ENCODE measurements at regions not wholly inside any gene's neighbourhood (a gene's known extent, or its start where the extent isn't known, plus 50 kb on each side); places are given as distances from the start of the nearest gene placed in this dataset.

DNA sequence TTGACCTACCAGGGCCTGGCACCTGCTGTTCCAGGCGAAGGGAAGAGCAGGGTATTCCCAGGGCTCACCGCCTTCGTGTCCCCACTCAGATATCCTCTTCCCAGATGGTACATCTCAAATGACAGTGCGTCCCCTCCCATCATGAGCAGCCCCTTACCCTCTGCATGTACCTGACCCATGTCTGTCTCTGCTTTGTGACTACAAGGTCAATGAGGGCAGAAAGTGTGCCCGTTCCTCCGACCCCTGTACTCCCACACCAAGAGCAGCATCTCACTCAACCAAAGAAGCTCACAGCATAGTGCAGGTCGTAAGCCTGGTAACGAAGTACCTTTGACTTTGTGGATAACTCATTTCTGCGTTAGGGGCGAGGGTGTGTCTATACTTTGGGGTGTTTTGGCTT lies 142.6 kb downstream of the KATNIP start:
- intact Hi-C loops (cut with micrococcal nuclease): no loop called here
- ChIA-PET POLR2A (no interaction called here), CTCF (interaction anchor here (0.8 to 0.9 kb wide), 3 partner anchors 11 to 378 kb away, joined by 3 to 4 read pairs (median 3); no protein-coding TSS in a partner anchor)
- no peaks in the 10 kb centered on the region for H3K9me3 Mint-ChIP-seq
- DNase-seq: no peak
- H3K4me3 Mint-ChIP-seq: no peak overlapping the region
- ATAC-seq: no peak
- no peaks in the 10 kb centered on the region for H3K4me1 Mint-ChIP-seq (ENCODE audit: low read depth)
- TF ChIP-seq, protein P1, sequence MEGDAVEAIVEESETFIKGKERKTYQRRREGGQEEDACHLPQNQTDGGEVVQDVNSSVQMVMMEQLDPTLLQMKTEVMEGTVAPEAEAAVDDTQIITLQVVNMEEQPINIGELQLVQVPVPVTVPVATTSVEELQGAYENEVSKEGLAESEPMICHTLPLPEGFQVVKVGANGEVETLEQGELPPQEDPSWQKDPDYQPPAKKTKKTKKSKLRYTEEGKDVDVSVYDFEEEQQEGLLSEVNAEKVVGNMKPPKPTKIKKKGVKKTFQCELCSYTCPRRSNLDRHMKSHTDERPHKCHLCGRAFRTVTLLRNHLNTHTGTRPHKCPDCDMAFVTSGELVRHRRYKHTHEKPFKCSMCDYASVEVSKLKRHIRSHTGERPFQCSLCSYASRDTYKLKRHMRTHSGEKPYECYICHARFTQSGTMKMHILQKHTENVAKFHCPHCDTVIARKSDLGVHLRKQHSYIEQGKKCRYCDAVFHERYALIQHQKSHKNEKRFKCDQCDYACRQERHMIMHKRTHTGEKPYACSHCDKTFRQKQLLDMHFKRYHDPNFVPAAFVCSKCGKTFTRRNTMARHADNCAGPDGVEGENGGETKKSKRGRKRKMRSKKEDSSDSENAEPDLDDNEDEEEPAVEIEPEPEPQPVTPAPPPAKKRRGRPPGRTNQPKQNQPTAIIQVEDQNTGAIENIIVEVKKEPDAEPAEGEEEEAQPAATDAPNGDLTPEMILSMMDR (IDR thresholded peaks at IDR 0.05): no peak
- H3K27me3 Mint-ChIP-seq: no peaks in the 10 kb centered on the region
- peaks cover 3% of the 10 kb centered on the region for H3K36me3 Mint-ChIP-seq (ENCODE audit: low read depth)
- no peak overlapping the region for H3K27ac Mint-ChIP-seq

DNA sequence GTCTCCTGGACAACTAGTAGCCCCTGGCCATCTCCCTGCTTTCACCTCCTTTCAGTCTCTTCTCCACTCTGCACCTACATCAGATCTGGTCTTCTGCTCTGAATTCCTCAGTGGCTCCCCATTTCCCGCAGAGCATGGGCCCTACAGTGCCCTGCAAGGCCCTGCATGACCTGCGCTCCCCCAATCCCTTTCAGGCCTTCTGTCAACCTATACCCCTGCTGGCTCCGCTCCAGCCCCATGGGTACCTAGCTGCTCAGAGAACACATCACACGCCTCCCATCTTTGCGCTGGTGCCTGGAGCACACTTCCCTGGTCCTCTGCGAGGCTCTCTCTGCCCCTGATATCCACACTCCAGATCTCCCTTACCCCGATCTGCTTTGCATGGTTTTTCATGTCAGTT lies 145.2 kb downstream of the KATNIP start:
- no peaks in the 10 kb centered on the region for H3K9me3 Mint-ChIP-seq

DNA sequence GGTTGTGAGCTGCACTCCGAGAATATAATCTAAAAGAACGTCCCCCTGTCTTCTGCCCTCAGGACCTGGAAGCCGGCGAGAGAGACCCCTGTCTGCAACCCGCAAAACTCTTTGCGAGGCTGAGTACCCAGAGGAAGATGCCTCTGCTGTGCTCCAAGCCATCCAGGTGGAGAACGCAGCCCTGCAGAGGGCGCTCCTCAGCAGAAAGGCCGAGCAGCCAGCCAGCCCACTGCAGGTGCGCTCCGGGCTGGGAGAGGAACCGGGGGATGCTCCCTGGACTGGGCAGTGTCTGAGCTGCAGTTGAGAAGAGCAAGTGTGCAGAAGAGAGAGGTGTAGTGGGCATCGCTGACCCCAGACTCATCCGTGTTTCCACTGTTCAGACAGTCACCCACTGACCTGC lies 148.3 kb downstream of the KATNIP start:
- intact Hi-C loops (cut with micrococcal nuclease): no loop called here
- ATAC-seq (no peak), DNase-seq (peak; percentile 18)
- Mint-ChIP-seq H3K9me3 (no peaks in the 10 kb centered on the region), H3K4me1 (ENCODE audit: low read depth) (no peaks in the 10 kb centered on the region), H3K36me3 (ENCODE audit: low read depth) (peaks cover 7% of the 10 kb centered on the region), H3K4me3 (no peak overlapping the region), H3K27ac (no peak overlapping the region), H3K27me3 (no peaks in the 10 kb centered on the region)
- ChIA-PET POLR2A (no interaction called here), CTCF (no interaction called here)
- TF ChIP-seq, protein P1 (IDR thresholded peaks at IDR 0.05): no peak

More for the DNA sequence above, 145.2 kb downstream of the KATNIP start:
- Mint-ChIP-seq H3K27ac (no peak overlapping the region), H3K4me1 (ENCODE audit: low read depth) (no peaks in the 10 kb centered on the region), H3K4me3 (no peak overlapping the region), H3K36me3 (ENCODE audit: low read depth) (peaks cover 7% of the 10 kb centered on the region), H3K27me3 (no peaks in the 10 kb centered on the region)
- no peak for DNase-seq
- no peak for ATAC-seq
- CTCF ChIA-PET: no interaction called here
- POLR2A ChIA-PET: no interaction called here
- TF ChIP-seq, protein P1 (IDR thresholded peaks at IDR 0.05): no peak
- intact Hi-C loops (cut with micrococcal nuclease): no loop called here

DNA sequence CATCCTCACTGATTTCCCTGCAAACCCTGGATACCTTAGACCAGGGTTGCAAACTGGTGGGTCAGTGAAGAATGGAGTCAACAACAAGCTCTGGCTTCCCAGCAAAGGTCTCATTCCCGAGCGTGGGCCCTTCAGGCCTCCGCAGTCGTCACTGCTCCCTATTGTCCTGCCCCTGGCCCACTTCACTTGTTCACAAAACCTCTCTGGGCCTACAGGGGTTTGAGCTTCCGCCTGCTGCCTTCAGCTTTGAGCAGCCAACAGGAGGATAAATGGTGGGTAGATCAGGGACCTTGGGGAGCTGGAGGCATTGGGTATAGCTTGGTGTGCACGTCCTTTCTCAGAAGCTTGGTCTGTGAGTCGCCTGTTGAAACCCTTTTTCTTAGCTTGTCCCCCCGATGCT lies 148.8 kb downstream of the KATNIP start:
- Mint-ChIP-seq H3K36me3 (ENCODE audit: low read depth) (peaks cover 7% of the 10 kb centered on the region), H3K4me3 (no peak overlapping the region), H3K4me1 (ENCODE audit: low read depth) (no peaks in the 10 kb centered on the region), H3K27ac (no peak overlapping the region), H3K9me3 (no peaks in the 10 kb centered on the region), H3K27me3 (no peaks in the 10 kb centered on the region)
- TF ChIP-seq, protein P1 (IDR thresholded peaks at IDR 0.05): no peak
- no peak for DNase-seq
- intact Hi-C loops (cut with micrococcal nuclease): no loop called here
- ChIA-PET POLR2A (interaction anchor here (0.6 kb wide), 1 partner anchor 42 kb away, joined by 3 read pairs; no protein-coding TSS in a partner anchor), CTCF (interaction anchor here (0.7 kb wide), 1 partner anchor 9 kb away, joined by 3 read pairs; no protein-coding TSS in a partner anchor)
- ATAC-seq: no peak

DNA sequence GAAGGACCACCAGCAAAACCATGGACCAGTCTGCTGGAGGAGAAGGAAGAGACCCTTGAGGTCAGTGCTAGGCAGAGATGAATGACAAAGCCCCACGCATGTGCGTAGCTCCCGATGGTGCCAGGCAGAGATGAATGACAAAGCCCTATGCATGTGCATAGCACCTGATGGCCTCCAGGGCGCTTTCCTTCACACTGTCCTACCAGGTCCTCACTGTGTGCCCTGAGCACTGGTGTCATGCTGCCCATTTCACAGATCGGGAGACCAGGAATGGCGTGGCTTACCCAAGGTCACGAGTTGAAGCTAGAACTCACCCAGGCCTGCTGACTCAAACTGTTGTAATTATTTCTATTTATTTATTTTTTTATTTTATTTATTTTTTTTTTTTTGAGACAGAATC lies 149.6 kb downstream of the KATNIP start:
- DNase-seq (no peak), ATAC-seq (no peak)
- intact Hi-C loops (cut with micrococcal nuclease): no loop called here
- H3K27me3 Mint-ChIP-seq: no peaks in the 10 kb centered on the region
- H3K36me3 Mint-ChIP-seq (ENCODE audit: low read depth): peaks cover 10% of the 10 kb centered on the region
- no peak overlapping the region for H3K4me3 Mint-ChIP-seq
- POLR2A ChIA-PET: no interaction called here
- H3K27ac Mint-ChIP-seq: no peak overlapping the region
- CTCF ChIA-PET: interaction anchor here (0.7 to 0.8 kb wide), 2 partner anchors 10 to 273 kb away, joined by 3 read pairs; no protein-coding TSS in a partner anchor
- H3K4me1 Mint-ChIP-seq (ENCODE audit: low read depth): no peaks in the 10 kb centered on the region
- no peaks in the 10 kb centered on the region for H3K9me3 Mint-ChIP-seq
- TF ChIP-seq, protein P1 (IDR thresholded peaks at IDR 0.05): no peak
